ENCODE measurements at regions not wholly inside any gene's neighbourhood (a gene's known extent, or its start where the extent isn't known, plus 50 kb on each side); places are given as distances from the start of the nearest gene placed in this dataset.

DNA sequence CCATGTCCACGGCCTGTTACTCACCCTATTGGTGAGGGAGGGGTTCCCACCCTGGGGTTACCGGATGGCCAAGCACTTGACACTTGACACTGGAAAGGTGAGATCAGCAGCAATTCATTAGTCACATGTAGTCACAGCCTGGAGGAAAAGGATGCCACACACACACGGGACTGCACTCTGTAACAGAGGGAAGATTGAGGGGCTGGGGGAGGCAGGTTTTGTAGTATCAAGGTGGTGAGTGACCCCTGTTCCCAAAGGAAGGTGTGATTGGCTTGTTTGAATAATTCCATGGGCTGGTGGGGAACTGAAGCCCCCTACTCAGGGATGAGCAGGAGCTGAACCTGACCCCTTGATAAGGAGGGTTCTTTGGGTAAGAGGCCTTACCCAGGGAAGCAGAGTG lies 96.0 kb upstream of the HELT start:
- no peaks in the 10 kb centered on the region for H3K4me1 ChIP-seq (ENCODE audit: insufficient read depth)
- DNase-seq (ENCODE audit: extremely low spot score): no peak
- WGBS: 89% methylated on average over 3 of the region's 3 CpGs
- no peaks in the 10 kb centered on the region for H3K36me3 ChIP-seq (ENCODE audit: insufficient read depth)
- H3K27ac ChIP-seq (ENCODE audit: low read depth): no peak overlapping the region
- H3K4me3 ChIP-seq (ENCODE audit: low read depth, low read length): no peak overlapping the region

DNA sequence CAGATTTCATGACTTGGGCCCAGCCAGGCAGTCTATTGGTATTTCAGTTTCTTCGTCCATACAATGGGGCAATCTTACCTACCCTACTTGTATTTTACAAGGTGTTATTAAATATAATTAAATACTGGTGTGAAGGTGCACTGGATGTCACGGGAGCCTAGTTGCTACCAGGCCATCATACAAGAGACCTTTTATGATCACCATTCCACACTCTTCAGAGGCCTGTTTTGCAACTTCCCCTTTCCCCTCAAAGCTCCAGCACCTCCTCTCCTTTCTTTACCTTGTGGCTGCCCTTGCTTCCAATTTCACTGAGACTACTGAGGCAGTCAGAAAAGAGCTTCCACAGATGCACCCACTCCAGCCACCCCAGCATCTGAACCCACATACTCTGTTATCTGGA lies 93.8 kb upstream of the HELT start:
- Histone ChIP-seq H3K4me1 (ENCODE audit: insufficient read depth) (no peaks in the 10 kb centered on the region), H3K4me3 (ENCODE audit: low read depth, low read length) (no peak overlapping the region), H3K36me3 (ENCODE audit: insufficient read depth) (no peaks in the 10 kb centered on the region), H3K27ac (ENCODE audit: low read depth) (no peak overlapping the region)
- WGBS: 67% methylated on average over 2 of the region's 2 CpGs
- no peak for DNase-seq (ENCODE audit: extremely low spot score)

DNA sequence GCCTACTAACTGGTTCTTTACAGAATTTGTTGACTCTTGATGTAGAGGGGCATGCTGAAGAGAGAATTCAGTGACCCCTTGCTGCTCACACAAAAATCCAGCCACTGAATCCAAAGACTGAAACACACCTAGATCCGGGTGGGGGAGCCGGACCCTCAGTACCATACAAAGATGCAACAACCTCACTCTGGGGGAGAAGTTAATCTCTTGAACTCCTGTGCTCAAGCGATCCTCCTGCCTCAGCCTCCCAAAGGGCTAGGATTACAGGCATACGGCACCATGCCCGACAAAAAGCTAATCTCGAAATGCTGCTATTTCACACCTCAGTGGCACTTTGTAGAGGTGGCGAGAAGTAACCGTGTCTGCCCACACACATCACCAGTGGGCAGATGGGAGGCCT lies 88.8 kb upstream of the HELT start:
- Histone ChIP-seq H3K36me3 (ENCODE audit: insufficient read depth) (no peaks in the 10 kb centered on the region), H3K27ac (ENCODE audit: low read depth) (no peak overlapping the region), H3K4me3 (ENCODE audit: low read depth, low read length) (no peak overlapping the region), H3K4me1 (ENCODE audit: insufficient read depth) (no peaks in the 10 kb centered on the region)
- DNase-seq (ENCODE audit: extremely low spot score): no peak
- WGBS: 94% methylated on average over 8 of the region's 8 CpGs

DNA sequence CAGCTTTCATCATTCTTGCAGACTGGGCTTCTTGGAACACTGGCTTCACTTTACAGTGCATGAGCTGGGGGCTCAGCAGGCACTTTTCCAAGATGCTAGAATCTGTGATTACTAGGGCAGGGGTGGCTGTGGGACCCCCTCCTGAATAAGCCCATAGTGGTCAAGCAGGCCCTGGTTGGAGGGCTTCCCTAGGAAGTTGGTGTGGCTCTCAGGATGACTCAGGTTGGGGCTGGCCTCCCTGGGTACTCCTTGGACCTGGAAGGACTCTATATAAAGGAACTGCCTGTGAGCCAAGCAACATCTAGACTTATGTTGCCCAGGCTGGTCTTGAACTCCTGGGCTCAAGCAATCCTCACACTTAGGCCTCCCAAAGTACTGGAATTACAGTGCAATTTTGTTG lies 88.3 kb upstream of the HELT start:
- H3K4me3 ChIP-seq (ENCODE audit: low read depth, low read length): no peak overlapping the region
- no peaks in the 10 kb centered on the region for H3K36me3 ChIP-seq (ENCODE audit: insufficient read depth)
- DNase-seq (ENCODE audit: extremely low spot score): no peak
- no peaks in the 10 kb centered on the region for H3K4me1 ChIP-seq (ENCODE audit: insufficient read depth)
- no peak overlapping the region for H3K27ac ChIP-seq (ENCODE audit: low read depth)

DNA sequence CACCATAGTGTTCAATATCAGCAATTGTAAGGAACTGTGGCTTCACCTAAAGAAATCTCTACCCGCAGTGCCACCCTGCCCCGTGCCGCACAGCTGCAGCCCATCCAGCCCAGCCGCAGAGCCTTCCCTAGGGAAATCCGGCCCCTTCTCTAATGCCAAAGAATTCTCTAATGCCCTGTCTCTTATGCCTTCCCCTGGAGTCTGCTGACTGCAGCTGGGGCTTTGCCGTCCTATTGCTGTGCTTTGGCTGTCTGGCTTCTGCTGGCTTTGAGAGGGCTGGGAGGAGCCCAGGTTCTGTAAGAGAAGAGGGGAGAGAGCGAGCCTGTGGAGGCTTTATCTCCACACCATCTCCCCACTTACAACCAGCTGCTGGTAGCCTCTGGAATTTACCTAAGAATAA lies 85.9 kb upstream of the HELT start:
- 42% methylated on average over 7 of the region's 7 CpGs for WGBS
- Histone ChIP-seq H3K27ac (ENCODE audit: low read depth) (no peak overlapping the region), H3K36me3 (ENCODE audit: insufficient read depth) (no peaks in the 10 kb centered on the region), H3K4me1 (ENCODE audit: insufficient read depth) (no peaks in the 10 kb centered on the region), H3K4me3 (ENCODE audit: low read depth, low read length) (no peak overlapping the region)
- DNase-seq (ENCODE audit: extremely low spot score): no peak

DNA sequence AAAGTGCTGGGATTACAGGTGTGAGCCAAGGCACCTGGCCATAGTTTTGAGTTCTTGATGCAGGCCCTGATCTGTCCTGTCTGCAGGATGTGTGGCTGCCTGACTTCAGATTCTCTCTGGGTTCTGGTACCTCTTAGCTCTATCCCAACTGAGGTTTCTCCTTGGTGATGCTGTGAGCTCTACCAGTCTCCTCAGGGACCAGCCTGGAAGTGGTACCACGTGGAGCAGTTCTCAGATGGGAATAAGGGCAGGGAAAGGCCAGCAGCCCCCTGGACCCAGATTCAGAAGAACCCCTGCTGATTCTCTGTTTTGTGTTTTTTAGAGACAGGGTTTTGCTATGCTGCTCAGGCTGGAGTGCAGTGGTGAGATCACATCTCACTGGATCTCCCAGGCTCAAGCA lies 85.0 kb upstream of the HELT start:
- 43% methylated on average over 1 of the region's 1 CpG for whole genome bisulfite sequencing
- Histone ChIP-seq H3K36me3 (ENCODE audit: insufficient read depth) (no peaks in the 10 kb centered on the region), H3K4me3 (ENCODE audit: low read depth, low read length) (no peak overlapping the region), H3K27ac (ENCODE audit: low read depth) (no peak overlapping the region), H3K4me1 (ENCODE audit: insufficient read depth) (no peaks in the 10 kb centered on the region)
- DNase-seq (ENCODE audit: extremely low spot score): no peak

DNA sequence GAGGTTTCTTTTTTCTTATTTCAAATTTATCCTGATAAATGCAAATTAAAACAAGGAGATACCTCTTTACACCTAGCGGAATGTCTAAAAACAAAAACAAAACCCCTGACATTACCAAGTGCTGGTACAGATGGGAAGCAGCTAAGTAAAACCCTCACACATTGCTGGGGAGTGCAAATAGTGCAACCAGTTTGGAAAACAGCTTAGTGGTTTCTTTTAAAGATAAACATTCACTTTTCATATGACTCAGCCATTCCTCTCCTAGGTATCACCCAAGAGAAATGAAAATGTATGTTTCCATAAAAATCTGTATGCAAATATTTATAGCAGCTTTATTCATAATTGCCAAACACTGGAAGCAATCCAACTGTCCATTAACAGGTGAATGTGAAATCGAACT lies 84.1 kb upstream of the HELT start:
- 85% methylated on average over 2 of the region's 2 CpGs for WGBS
- no peaks in the 10 kb centered on the region for H3K4me1 ChIP-seq (ENCODE audit: insufficient read depth)
- H3K36me3 ChIP-seq (ENCODE audit: insufficient read depth): no peaks in the 10 kb centered on the region
- DNase-seq (ENCODE audit: extremely low spot score): no peak
- no peak overlapping the region for H3K4me3 ChIP-seq (ENCODE audit: low read depth, low read length)
- H3K27ac ChIP-seq (ENCODE audit: low read depth): no peak overlapping the region

DNA sequence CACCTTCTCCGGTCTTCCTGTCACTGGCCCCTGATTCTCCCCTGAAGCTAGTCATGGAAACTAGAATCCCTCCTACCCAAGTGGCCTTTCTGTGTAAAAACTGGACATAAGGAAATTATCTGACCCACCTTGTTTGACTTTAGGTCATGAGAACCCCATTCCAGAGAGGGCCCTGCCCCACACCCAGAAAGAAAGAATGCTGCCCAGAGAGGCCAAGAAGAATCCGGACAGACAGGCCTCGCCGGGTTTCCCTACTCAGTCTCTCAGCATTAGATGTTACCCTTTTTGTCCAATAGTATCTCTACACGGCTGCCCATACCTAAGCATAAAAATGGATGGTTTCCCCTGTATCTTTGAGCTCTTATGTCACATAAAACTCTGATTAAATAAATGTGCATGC lies 83.3 kb upstream of the HELT start:
- no peak for DNase-seq (ENCODE audit: extremely low spot score)
- no peak overlapping the region for H3K4me3 ChIP-seq (ENCODE audit: low read depth, low read length)
- no peaks in the 10 kb centered on the region for H3K36me3 ChIP-seq (ENCODE audit: insufficient read depth)
- H3K4me1 ChIP-seq (ENCODE audit: insufficient read depth): no peaks in the 10 kb centered on the region
- no peak overlapping the region for H3K27ac ChIP-seq (ENCODE audit: low read depth)
- 87% methylated on average over 5 of the region's 5 CpGs for WGBS

DNA sequence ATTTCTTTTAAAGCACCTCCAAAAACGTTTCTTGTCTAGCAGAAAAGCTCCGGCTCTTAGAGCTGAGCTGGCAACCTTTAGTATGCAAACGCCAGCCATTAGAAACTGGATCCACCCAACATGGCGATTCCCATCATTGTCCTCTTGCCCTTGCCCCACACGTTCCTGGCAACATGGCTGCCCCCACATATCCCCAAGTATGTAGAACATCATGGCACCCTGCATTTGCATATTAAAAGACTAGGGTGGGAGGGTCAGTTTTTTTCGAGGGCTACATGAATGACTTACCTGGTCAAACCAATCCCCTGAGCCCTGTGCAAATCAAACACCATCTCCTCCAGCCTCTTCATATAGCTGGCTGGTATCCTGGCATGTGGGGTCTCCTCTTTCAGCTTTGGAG lies 82.2 kb upstream of the HELT start:
- WGBS: 71% methylated on average over 6 of the region's 6 CpGs
- Histone ChIP-seq H3K4me1 (ENCODE audit: insufficient read depth) (no peaks in the 10 kb centered on the region), H3K36me3 (ENCODE audit: insufficient read depth) (no peaks in the 10 kb centered on the region), H3K4me3 (ENCODE audit: low read depth, low read length) (no peak overlapping the region), H3K27ac (ENCODE audit: low read depth) (no peak overlapping the region)
- DNase-seq (ENCODE audit: extremely low spot score): no peak

DNA sequence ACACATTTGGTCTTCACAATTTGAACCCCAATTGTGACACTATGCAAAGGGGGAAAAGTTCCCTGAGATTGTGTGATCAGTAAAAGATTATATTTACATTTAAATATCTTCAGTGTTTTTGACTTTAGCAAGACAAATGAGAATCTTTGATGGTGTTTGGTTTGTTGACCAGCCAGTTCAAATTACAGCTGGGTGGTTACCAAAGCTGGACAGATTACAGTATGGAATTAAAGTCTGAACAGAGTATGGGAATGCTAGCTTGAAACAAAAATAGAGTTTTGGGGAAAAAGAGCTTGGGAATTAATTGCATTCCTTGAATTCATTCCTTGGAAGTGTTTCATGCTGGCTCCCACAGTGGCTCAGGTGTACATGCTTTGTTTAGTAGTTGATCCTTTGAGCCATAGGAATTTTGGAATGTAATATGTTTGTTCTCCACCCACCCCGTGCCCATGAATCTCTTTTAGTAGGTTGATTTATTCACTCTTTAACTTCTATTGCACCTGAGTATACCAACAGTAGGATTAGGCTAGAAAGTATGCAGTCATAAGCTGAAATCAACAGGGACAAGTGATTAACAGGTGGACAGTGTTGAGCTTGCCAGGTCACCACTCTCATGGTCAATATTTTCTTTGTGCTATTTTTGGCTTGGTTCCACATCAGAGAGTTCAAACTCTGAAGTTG lies 81.1 kb upstream of the HELT start:
- Histone ChIP-seq H3K4me3 (ENCODE audit: low read depth, low read length) (no peak overlapping the region), H3K27ac (ENCODE audit: low read depth) (no peak overlapping the region), H3K4me1 (ENCODE audit: insufficient read depth) (no peaks in the 10 kb centered on the region), H3K36me3 (ENCODE audit: insufficient read depth) (no peaks in the 10 kb centered on the region)
- 19% methylated on average over 1 of the region's 1 CpG for WGBS
- no peak for DNase-seq (ENCODE audit: extremely low spot score)

DNA sequence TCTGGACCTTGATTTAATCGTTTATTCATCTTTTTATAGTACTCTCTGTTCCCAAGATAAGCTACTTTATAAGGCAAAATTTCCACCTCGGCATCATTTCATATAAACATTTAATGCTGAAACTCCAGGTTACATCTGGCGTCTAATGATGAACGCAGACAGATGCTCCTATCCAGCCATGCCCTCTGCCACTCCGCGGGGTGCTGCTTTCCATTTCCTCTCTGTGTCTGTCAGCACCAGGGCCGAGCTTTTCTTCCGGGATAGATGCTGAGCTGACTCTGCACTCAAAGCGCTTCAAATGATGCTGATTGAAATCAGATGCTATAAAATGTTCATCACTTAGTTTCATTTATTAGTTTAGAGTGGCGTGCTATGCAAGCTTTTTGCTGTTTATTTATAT lies 80.5 kb upstream of the HELT start:
- H3K36me3 ChIP-seq (ENCODE audit: insufficient read depth): no peaks in the 10 kb centered on the region
- H3K4me3 ChIP-seq (ENCODE audit: low read depth, low read length): no peak overlapping the region
- peak; percentile 43 for DNase-seq (ENCODE audit: extremely low spot score)
- H3K27ac ChIP-seq (ENCODE audit: low read depth): no peak overlapping the region
- H3K4me1 ChIP-seq (ENCODE audit: insufficient read depth): no peaks in the 10 kb centered on the region
- WGBS: 17% methylated on average over 10 of the region's 10 CpGs

DNA sequence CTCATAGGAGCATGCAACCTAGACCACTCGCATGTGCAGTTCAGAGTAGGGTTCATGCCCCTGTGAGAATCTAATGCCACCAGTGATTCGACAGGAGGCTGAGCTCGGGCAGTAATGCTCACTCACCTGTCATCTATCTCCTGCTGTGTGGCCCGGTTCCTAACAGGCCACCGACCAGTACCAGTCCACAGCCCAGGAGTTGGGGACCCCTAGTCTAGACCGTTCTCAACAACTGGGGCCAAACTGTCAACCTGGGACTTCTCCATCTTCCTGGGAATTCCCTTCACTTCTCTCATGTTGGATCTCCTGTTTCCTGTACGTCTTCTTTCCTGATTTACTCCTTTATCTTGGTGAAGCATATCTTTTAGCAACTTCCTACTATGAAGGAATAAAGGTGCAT lies 79.4 kb upstream of the HELT start:
- Histone ChIP-seq H3K4me3 (ENCODE audit: low read depth, low read length) (no peak overlapping the region), H3K4me1 (ENCODE audit: insufficient read depth) (no peaks in the 10 kb centered on the region), H3K27ac (ENCODE audit: low read depth) (no peak overlapping the region), H3K36me3 (ENCODE audit: insufficient read depth) (no peaks in the 10 kb centered on the region)
- 96% methylated on average over 7 of the region's 7 CpGs for WGBS
- no peak for DNase-seq (ENCODE audit: extremely low spot score)

DNA sequence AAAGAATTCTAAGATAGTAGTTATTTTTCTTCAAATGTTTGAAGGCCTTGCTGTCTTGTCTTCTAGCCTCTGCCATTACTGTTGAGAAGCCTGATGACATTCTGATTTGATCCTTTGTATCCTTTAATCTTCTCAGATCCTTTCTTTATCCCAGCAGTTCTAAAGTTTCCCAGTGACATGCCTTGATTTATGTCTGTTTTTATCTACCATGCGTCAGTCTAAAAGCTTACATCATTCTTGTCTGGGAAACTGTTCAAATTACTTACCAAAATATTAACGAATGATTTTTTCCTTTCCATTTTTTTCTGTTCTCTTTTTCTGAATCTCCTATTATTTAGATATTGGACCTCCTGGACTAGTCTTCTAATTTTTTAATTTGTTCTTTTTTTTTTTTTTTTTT lies 78.3 kb upstream of the HELT start:
- no peak for DNase-seq (ENCODE audit: extremely low spot score)
- H3K36me3 ChIP-seq (ENCODE audit: insufficient read depth): no peaks in the 10 kb centered on the region
- H3K4me3 ChIP-seq (ENCODE audit: low read depth, low read length): no peak overlapping the region
- no peaks in the 10 kb centered on the region for H3K4me1 ChIP-seq (ENCODE audit: insufficient read depth)
- 68% methylated on average over 2 of the region's 2 CpGs for WGBS
- H3K27ac ChIP-seq (ENCODE audit: low read depth): no peak overlapping the region

DNA sequence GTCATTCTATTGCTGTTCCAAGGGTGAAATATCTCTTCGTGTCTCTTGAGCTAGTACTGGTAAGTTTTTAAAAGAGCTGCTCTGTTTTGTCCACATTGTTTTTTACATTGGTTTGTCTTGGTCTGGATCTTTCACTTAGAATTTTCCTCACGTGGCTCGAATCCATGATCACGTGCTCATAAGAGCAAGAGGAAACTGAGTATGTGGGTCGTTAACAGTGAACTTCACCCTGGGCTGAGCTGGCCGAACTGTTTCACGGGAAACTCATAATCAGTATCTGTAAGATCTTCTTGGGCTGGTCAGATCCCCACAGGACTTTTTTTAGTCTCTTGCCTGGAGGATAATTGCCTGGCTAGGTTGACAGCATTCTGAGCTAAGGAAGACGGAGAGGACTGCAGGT lies 77.8 kb upstream of the HELT start:
- H3K4me3 ChIP-seq (ENCODE audit: low read depth, low read length): no peak overlapping the region
- H3K27ac ChIP-seq (ENCODE audit: low read depth): no peak overlapping the region
- H3K36me3 ChIP-seq (ENCODE audit: insufficient read depth): no peaks in the 10 kb centered on the region
- DNase-seq (ENCODE audit: extremely low spot score): no peak
- no peaks in the 10 kb centered on the region for H3K4me1 ChIP-seq (ENCODE audit: insufficient read depth)
- 83% methylated on average over 8 of the region's 8 CpGs for whole genome bisulfite sequencing
